GM19468 (cell line): ENCODE measurements at regions not wholly inside any gene's neighbourhood (a gene's known extent, or its start where the extent isn't known, plus 50 kb on each side); places are given as distances from the start of the nearest gene placed in this dataset.

Experiments
- ATAC-seq: cut with Tn5 transposase; IDR thresholded peaks from one replicate; pipeline ENCODE4 v1.9.1; 2021; ENCODE audit warnings: mild to moderate bottlenecking, moderate library complexity, moderate number of reproducible peaks; ENCODE audit not compliant: unreplicated experiment; ENCODE audit errors: extremely low read depth

DNA sequence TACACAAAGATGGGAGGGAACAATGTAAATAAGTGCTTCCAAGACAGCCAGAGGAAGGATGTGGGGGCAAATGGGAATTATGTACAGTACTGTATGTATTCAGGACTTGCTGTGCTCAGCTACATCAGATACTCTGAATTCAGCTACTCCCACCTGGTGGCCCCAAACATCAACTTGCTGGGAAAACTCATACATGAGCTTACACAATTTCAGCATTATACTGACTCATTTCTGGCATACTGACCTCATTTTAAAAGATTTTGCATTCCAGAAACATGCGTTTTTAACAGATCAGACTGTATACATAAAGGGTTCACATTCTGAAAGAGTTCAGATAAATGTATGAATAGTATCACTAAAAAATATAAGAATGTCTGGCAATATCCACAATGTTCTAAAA lies 59.7 kb downstream of the GPX5 start:
- ATAC-seq, result no peak

DNA sequence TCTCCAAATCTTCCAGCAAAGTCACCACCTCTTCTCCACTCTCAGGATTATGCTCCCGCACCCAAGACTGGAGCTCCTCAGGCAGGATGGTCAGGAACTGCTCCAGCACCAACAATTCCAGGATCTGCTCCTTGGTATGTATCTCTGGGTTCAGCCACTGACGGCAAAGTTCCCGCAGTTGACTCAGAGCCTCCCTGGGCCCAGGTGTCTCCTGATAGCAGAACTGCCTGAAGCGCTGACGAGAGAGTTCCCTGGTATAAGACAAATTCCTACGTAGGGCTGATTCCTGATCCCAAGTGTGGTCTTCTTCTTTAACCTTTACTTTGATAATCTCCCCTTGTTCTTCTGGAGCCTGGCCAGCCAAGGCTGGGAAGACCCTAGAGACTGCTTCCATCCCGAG lies 60.6 kb downstream of the GPX5 start:
- no peak for ATAC-seq

DNA sequence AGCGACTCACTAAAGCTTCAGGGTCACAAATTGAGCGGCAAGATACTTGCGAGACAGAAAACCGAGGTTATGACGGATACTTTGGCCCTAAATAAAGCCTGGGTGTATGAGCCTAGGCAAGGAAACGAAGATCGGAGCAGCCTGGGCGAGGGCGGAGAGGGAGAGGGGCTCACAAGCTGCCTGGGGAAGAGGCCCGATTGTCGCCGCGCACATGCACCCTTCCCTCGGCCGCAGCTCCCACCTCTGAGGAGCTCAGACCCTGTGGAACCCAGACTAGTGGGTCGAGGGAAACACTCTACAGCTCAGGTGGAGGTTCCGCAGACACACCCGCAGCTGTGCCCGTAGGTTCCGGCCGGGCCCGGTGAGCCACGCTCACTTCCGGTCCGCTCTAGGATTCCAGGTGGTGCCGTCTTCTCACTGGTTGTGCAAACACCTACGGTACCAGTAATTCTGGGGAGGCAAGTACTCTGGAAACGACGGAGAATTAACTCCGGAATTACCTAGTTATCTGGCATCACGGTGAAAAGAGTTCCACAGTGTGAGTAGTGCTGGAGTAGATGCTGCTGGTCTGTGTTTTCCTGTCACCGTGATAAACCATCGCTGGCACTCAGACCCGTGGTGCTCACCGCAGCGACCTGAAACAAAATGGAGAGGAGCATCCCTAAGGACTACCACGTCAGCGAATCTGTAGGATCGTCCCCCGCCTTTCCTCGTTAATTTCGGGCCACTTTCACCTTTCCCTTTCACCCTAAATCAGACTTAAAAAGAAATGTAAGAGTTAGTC lies 61.5 kb downstream of the GPX5 start:
- ATAC-seq, result no peak

DNA sequence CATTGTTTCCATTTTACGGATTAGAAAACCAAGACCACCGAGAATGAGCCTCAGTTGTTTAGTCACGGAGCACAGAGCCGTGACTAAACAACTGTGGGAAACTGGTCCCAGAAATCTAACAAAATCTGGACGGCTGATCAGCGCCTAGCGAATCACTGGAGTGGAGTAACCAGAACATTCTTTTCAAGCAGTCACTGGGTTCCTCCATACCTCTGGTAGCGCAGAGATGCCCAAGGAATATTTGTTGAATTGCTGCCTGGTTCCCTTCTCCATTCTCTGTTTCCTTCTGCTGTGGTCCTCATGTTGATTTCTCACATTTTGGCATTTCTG lies 62.0 kb downstream of the GPX5 start:
- no peak for ATAC-seq

DNA sequence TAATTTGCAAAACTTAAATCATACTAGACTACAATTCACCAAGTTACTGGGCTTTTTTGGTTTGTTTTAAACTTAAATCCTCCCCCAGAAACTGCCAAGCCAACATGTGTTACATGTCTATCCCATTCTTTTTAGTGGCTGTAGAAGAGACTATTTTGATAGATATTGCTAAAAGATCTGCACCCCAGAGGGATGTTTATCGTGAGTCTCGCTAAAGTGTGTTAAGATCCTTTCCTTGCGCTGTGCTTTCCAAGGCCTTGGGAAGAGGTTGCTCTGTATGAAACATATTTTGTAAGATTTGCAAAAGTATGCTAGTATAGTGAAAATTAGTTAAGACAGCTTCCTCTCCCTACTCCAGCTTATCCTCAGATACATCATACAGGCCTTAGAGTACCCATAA lies 63.0 kb downstream of the GPX5 start:
- no peak for ATAC-seq

DNA sequence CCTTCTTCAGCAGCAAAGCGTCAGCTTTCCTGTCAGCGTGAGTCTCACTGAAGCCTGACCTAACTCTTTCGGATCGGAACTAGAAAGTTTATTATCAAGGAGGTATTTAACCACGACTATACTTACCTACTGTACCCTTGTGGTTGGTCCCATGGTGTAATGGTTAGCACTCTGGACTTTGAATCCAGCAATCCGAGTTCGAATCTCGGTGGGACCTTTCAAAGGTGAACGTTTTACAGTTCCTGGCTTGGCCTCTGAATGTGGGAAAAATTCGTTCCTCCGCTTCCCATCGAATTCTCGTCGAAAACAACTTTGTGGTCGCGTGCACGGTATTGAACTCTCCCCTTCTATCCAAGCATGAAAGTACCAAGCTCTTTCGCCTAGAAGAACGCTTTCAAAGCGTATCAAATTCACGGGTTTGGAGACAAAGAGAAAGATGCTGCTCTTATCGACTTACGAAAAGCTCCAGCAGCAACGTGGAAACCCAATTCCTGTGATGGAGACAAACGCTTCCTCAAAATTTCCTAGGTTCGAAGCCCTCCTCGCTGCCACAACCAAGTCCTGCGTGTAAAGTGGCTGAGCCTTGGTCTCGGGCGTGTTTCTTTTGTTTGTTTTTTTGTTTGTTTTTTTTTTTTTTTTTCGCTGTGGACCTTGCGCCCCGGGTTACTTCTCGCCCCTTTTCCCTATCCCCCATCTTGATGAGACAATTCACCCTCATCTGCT lies 63.7 kb downstream of the GPX5 start:
- ATAC-seq, result no peak

DNA sequence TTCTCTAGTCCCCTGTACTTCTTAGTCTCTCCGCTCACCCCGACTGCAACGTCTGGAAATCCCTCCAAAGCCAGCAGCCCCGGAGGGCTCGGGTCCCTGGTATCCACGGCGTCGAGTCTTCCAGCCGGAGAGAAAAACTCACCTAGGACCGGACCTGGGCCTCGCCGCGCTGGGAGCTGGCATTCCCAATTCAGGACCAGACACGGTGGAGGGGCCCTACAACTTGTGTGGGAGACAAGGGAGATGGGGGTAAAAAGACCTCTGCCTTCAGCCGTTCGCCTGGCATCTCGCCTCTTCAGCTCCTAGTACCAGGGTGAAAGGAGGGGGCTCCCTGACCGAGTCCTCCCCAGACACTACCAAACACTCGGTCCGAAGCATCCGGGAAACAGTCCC lies 64.3 kb downstream of the GPX5 start:
- ATAC-seq, result no peak

DNA sequence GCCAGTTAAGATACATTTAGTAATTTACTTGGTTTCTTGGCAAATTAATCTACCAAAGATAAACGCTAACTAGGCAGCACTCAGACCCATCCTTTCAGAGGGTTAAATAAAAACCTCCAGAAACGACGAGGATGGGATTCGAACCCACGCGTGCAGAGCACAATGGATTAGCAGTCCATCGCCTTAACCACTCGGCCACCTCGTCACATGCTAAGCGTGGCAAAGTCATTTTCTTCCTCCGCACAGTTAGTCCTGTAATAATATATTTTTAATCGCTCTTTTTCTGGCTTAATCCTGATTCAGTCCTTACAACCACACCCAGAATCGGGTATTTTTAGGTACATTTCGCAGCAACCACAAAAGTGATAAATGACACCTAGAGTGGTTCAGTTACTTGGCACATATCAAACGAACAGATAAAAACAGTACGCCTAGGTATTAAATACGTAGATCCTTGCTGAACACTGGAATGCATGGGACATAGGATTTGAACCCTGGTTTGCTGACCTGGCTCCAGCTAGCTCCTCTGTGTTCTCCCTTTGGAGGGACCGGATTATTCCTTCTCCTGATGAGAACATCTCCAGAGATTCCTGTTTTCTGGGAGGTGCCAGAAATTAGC lies 71.6 kb downstream of the GPX5 start:
- no peak for ATAC-seq

DNA sequence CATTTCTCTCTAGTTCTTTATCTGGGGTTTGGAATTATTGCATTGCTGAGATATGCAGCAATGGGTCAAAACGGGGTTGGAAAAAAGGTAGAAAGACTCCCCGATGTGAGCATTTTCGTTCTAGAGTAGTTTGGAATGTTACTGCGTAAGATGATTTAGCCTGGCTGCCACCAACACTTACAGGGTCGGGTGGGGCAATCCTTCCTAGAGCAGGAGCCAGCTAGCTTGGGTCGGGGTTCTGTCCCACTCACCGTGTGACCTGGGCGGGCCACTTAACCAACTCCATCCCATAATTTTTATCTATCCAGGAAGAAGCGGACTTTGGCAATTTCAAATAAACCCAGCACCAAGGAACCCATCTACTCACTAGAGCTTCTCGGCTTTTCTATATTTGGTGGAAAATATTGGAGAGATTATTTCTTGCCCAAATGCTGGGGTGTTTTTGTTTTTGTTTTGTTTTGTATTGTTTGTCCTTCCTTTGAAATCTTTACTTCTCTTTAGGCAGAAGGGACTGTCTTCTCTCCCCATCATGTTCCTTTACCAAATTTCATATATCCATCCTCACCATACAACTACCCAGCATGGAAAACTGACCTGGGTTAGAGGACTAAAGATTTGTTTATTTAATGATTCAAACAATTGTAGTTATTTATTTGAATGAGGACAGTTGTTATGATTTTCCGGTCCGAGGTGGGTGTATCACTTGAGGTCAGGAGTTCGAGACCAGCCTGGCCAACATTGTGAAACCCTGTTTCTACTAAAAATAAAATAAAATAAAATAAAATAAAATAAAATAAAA lies 72.4 kb downstream of the GPX5 start:
- no peak for ATAC-seq

DNA sequence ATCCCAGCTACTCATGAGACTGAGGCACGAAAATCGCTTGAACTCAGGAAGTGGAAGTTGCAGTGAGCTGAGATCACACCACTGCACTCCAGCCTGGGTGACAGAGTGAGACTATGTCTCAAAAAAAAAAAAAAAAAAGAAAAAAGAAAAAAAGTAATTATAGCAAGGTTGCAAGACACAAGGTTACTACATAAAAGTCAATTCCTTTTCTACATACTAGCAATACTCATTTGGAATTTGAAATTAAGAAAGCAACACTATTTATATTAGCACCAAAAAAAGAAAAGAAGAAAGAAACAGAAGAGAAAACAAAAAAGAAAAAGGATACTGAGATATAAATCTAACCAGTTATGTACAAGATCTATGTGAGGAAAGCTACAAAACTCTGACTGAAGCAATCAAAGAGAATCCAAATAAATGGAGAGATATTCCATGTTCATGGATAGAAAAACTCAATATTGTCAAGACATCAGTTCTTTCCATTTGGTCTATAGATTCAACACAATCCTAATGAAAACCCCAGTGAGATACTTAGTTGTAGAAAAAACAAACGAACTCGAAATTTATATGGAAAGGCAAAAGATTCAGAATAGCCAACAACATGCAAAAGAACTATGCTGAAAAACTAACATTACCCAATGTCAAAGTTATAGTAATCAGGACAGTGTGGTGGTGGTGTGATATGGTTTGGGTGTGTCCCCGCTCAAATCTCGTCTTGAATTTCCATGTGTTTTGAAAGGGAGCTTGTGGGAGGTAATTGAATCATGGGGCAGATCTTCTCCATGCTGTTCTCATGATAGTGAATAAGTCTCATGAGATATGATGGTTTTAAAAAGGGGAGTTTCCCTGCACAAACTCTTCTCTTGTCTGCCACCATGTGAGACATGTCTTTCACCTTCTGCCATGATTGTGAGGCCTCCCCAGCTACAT lies 73.3 kb downstream of the GPX5 start:
- no peak for ATAC-seq

DNA sequence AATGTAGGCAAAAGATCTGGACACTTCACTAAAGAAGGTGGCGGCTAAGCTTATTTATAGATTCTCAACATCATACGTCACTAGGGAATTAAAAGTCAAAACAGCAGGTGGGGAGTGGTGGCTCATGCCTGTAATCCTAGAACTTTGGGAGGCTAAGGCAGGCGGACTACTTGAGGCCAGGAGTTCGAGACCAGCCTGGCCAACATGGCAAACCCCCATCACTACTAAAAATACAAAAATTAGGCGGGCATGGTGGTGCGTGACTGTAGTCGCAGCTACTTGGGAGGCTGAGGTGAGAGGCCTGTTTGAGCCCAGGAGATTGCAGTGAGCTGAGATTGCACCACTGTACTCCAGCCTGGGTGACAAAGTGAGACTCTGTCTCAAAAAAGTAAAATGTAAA lies 74.6 kb downstream of the GPX5 start:
- no peak for ATAC-seq

DNA sequence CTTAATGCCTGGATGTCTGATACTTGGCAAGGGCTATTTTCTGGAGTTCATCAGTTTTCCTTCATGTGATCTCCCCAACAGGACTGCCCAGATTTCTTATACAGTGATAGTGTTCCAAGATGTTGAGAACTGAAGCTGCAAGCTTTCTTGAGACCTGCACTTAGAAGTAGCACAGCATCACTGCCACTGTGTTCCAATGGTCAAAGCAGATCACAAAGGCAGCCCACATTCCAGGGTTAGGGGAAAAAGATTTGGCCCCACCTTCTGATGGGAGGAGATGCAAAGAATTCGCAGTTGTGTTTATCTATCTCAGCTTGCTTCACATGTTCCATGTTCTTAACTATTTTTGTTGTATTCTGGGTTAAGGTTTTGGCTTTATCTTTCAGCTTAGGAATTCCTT lies 78.2 kb downstream of the GPX5 start:
- no peak for ATAC-seq

DNA sequence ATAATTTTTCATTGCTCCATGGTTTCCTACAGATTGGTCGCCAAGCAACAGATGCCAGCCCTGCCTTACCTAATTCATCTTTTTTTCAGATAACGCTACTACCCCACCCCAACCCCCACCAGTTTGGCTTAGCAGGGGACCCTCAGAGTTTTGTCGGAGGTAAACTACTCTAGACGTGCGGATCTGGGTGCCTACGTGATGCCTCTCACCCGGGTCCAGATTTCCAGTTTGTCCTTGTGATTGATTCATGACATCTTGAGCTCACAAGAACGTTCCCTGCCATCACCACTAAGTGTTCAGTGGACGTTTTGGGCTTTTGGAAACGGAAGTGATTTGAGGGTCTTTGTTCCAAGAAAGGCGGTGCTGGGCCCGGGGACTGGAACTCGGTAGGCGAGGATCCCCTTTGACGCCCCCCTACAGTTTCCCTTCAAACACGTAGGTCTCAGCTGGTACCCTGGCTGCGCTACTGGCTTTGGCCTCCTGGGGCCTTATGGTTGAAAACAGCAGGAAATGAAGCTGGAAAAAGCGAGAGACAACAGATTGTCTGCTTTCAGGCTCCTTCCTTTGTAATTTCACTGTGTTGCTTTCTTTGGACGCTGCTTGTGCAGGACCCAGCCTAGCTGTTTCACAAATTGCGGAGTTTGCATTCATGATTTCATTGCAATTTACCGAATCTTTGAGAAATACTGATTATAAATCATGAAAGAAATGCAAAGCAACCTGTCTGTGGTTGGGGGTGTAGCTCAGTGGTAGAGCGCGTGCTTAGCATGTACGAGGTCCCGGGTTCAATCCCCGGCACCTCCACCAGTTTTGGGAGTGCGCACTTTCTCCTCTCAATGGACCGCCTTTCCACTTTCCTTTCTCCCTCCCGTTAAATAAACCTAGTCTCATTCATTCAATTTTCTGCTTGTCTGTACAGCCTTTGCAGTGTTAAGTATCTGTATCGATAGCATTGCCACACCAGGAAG lies 81.0 kb downstream of the GPX5 start:
- ATAC-seq, result no peak

DNA sequence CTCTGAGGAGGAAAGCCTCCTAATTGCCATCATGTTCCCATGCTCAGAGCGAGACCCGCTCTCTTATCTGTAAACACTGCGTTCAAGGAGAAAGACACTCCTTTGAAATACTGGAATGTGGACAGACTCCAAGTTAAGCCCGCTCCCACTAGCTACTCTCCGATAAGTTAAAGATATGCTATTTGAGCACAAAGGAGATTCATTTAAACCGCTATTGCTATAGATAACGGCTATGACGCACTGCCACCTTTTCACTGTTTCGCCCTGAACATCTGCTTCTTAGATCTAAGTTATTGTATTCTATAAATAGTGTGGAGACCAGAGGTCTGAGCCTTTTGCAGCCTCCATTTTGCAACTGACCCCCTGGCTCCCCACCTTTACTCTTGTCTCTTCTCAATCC lies 82.3 kb downstream of the GPX5 start:
- ATAC-seq, result no peak

DNA sequence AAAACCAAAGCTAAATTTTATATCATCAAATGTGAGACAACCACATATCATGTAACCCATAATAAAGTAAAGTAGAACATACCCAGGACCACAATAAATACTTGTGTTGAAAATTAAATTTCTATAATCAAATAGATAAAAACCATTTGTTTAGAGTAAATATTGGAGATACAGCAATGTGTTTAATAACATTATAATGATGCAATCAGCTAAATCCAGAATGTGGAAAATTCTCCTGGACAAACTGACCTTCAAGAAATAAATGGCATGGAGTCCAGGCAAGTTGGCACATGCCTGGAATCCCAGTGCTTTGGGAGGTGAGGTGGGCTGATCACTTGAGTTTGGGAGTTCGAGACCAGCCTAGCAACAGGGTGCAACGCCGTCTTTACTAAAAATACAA lies 84.0 kb downstream of the GPX5 start:
- ATAC-seq, result no peak

DNA sequence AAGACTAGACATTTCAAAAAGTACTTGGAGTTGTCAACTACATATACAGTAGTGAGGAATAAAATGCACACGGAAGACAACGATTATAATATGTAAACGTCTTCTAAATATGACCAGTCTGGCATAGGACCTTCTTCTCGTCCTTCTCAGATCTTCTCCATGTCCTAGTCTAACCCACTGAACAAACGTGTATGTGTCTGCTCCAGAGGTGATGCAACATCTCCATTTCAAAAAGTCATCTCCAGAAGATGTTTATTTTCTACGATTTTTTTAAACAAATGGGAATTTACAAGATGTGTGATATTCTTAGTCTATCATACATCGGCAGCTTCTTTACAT lies 89.9 kb downstream of the GPX5 start:
- ATAC-seq, result no peak

DNA sequence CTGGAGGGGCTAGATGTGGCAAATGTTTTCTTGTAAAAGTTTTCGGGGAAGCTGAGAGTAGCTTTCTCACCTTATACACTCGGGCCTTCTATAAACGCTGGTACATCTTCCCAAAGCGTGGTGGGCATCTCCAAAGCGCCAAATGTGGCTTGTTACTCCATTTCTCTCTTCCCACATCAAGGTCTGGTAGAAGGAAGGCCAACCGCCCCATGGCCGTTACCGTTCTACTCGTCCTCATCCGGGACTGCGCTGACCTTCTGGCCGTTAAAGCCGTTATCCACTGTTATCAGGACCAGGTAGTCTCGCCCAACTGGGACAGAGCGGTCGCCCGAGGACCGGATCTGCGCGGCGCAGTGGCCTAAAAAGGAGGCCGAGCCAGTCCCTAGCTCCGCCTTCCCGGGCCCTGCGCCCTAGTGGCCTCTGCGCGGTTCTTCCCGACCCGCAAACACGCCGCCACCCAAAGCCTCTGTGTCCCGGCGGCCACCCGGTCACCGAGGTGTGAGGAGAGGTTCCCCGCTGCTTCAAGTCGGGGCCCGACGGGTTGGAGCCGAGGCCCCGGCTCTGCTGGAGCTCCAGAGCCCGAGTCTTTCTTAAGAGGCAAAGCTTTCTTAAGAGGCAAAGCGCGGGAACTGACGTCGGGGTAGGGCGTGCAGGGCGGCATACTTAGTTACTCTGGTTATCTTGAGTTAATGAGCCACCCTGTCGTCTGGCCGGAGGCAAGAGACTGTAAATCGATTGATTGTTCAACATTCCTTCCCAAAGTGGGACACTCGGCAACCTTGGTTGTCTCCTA lies 90.5 kb downstream of the GPX5 start:
- ATAC-seq, result no peak

DNA sequence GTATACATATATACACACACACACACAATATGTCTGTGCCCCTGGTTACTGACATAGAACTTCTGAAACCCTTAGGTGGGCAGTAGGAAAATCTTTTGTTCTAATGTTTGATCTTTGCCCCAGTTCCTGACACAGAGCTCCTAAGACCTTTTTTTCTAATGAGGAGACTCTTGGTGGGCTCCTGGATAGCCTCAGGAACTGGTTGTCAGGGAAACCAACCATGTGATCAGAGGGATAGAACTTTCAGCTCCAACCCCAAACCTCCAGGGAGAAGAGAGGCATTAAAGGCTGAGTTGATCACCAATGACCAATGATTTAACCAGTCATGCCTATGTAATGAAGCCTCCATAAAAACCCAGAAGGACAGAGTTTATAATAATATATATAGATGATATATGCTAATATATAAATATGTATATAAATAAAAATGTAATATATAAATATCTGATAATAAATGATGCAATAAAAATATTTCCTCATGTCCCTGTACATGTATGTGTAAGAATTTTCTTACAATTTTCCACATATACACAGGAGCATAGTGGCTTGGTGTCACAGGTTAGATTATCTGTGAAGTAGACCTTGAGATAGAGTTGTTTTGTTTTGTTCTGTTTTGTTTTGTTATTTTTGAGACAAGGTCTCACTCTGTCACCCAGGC lies 93.3 kb downstream of the GPX5 start:
- no peak for ATAC-seq
